ENCODE measurements at regions not wholly inside any gene's neighbourhood (a gene's known extent, or its start where the extent isn't known, plus 50 kb on each side); places are given as distances from the start of the nearest gene placed in this dataset.

GRCh38 chr2:15082105-15083058, 449.9 kb downstream of the LRATD1 start:
- Histone ChIP-seq H2AFZ (ENCODE audit: low read depth, low read length, poor library complexity, severe bottlenecking) (no peak overlapping the region), H3K4me3 (replicated peaks in 1 of 2; ENCODE audit: low read depth in 1 of 2, low read length in 2 of 2) (no peak overlapping the region), H3K4me1 (ENCODE audit: control insufficient read depth in 1 of 2, insufficient read depth in 2 of 2, low read length in 2 of 2) (no peaks in the 10 kb centered on the region), H3K9me3 (ENCODE audit: control insufficient read depth in 1 of 2, insufficient read depth in 1 of 2, low read depth in 1 of 2, low read length in 2 of 2) (no peaks in the 10 kb centered on the region), H4K20me1 (ENCODE audit: insufficient read depth) (no peaks in the 10 kb centered on the region), H3K27me3 (ENCODE audit: insufficient read depth, low read length) (peaks cover 15% of the 10 kb centered on the region; the same call in 1 of the 2 replicates), H3K36me3 (ENCODE audit: control insufficient read depth in 1 of 2, insufficient read depth in 2 of 2, low read length in 2 of 2) (no peaks in the 10 kb centered on the region), H3K9me2 (ENCODE audit: insufficient read depth) (no peaks in the 10 kb centered on the region), H3K9ac (ENCODE audit: low read length) (no peak overlapping the region), H3K4me2 (ENCODE audit: low read length) (no peak overlapping the region), H3K27ac (ENCODE audit: low read depth, low read length) (no peak overlapping the region), H3K79me2 (ENCODE audit: insufficient read depth, low read length) (no peaks in the 10 kb centered on the region)
- DNase-seq (ENCODE audit: low read depth, low spot score): no peak
- POLR2A ChIA-PET: no interaction called here
- RAD21 ChIA-PET (ENCODE audit: low non-redundant PET in 1 of 2, low total read pairs in 2 of 2, uncharacterized antibody in 2 of 2, unreplicated experiment in 2 of 2): no interaction called here
- intact Hi-C loops (cut with micrococcal nuclease): no loop called here
- CTCF ChIA-PET: no interaction called here
- no peak for ATAC-seq
- BruUV-seq (replicated peaks): no TSS peak
- TF ChIP-seq ELF1 (IDR thresholded peaks at IDR 0.05; ENCODE audit: borderline replicate concordance, low read depth): no peak
- TF ChIP-seq EZH2phosphoT487 (IDR thresholded peaks at IDR 0.05; ENCODE audit: borderline replicate concordance): no peak
- TF ChIP-seq FOSL1 (IDR thresholded peaks at IDR 0.05; ENCODE audit: low read depth): no peak
- no peak for TF ChIP-seq POLR2AphosphoS5 (IDR thresholded peaks at IDR 0.05; ENCODE audit: low read depth, low read length)
- TF ChIP-seq EZH2 (IDR thresholded peaks at IDR 0.05): no peak
- no peak for TF ChIP-seq ATF3 (IDR thresholded peaks at IDR 0.05)
- no peak for TF ChIP-seq POLR2A (IDR thresholded peaks at IDR 0.05; ENCODE audit: borderline replicate concordance, extremely low read depth, insufficient read depth, insufficient read length)
- TF ChIP-seq RAD21 (IDR thresholded peaks at IDR 0.05; ENCODE audit: low read depth): no peak

- no peak overlapping the region for H2AFZ ChIP-seq (ENCODE audit: low read depth, low read length, poor library complexity, severe bottlenecking)
- TF ChIP-seq JUND (IDR thresholded peaks at IDR 0.05) (no peak), ZNF274 (IDR thresholded peaks at IDR 0.05; ENCODE audit: low read depth, low read length) (no peak), RAD21 (IDR thresholded peaks at IDR 0.05; ENCODE audit: low read depth) (no peak), ATF3 (IDR thresholded peaks at IDR 0.05) (no peak), CBX3 (IDR thresholded peaks at IDR 0.05; ENCODE audit: low read depth) (no peak), POLR2AphosphoS5 (IDR thresholded peaks at IDR 0.05; ENCODE audit: low read depth, low read length) (no peak), ELF1 (IDR thresholded peaks at IDR 0.05; ENCODE audit: borderline replicate concordance, low read depth) (no peak), YY1 (IDR thresholded peaks at IDR 0.05; ENCODE audit: extremely low read depth, insufficient replicate concordance, low read depth, low read length) (no peak), EGR1 (IDR thresholded peaks at IDR 0.05; ENCODE audit: low read depth) (no peak)
- no peak overlapping the region for H3K27ac ChIP-seq (ENCODE audit: low read depth, low read length)
- no peaks in the 10 kb centered on the region for H3K9me2 ChIP-seq (ENCODE audit: insufficient read depth)
- H3K4me1 ChIP-seq (ENCODE audit: control insufficient read depth in 1 of 2, insufficient read depth in 2 of 2, low read length in 2 of 2): no peaks in the 10 kb centered on the region
- no peaks in the 10 kb centered on the region for H3K79me2 ChIP-seq (ENCODE audit: insufficient read depth, low read length)
- DNase-seq (ENCODE audit: low read depth, low spot score): no peak
- H3K27me3 ChIP-seq (ENCODE audit: insufficient read depth, low read length): peaks cover 13% of the 10 kb centered on the region; the same call in 1 of the 2 replicates
- intact Hi-C loops (cut with micrococcal nuclease): no loop called here
- ChIA-PET CTCF (no interaction called here), RAD21 (ENCODE audit: low non-redundant PET in 1 of 2, low total read pairs in 2 of 2, uncharacterized antibody in 2 of 2, unreplicated experiment in 2 of 2) (no interaction called here), POLR2A (no interaction called here)
- no peak overlapping the region for H3K4me2 ChIP-seq (ENCODE audit: low read length)
- ATAC-seq: no peak
- no peaks in the 10 kb centered on the region for H3K9me3 ChIP-seq (ENCODE audit: control insufficient read depth in 1 of 2, insufficient read depth in 1 of 2, low read depth in 1 of 2, low read length in 2 of 2)
- H3K36me3 ChIP-seq (ENCODE audit: control insufficient read depth in 1 of 2, insufficient read depth in 2 of 2, low read length in 2 of 2): no peaks in the 10 kb centered on the region
- no TSS peak for BruUV-seq (replicated peaks)
- no peak overlapping the region for H3K4me3 ChIP-seq (replicated peaks in 1 of 2; ENCODE audit: low read depth in 1 of 2, low read length in 2 of 2)
- no peaks in the 10 kb centered on the region for H4K20me1 ChIP-seq (ENCODE audit: insufficient read depth)
- H3K9ac ChIP-seq (ENCODE audit: low read length): no peak overlapping the region
Measured at GRCh38 chr2:15084826-15085489, 452.4 kb downstream of the LRATD1 start.
